OCI-LY7 (cell line): ENCODE measurements at regions not wholly inside any gene's neighbourhood (a gene's known extent, or its start where the extent isn't known, plus 50 kb on each side); places are given as distances from the start of the nearest gene placed in this dataset.

Experiments
- BruUV-seq: library from RNA; stranded (reverse); fragments of 400-500 nt; replicated peaks from 2 replicates; lab custom pipeline; 2021; lab: Mats Ljungman, UMichigan
- CTCF ChIA-PET: fragments of 300-600 bp; sonication (Branson Sonifier 250); formaldehyde crosslinking; loops from one replicate; lab custom pipeline; 2022; ENCODE audit warnings: antibody characterized with exemption; ENCODE audit not compliant: unreplicated experiment; lab: Charles Lee
- POLR2A ChIA-PET: fragments of 300-600 bp; sonication (Branson Sonifier 250); formaldehyde crosslinking; loops from one replicate; lab custom pipeline; 2022; ENCODE audit warnings: antibody characterized with exemption; lab: Charles Lee
- DNase-seq: peaks from one replicate; pipeline ENCODE4 v3.0.0-alpha.2; 2015; ENCODE audit warnings: low spot score
- H2AFZ ChIP-seq: fragments of 200-600 bp; sonication (generic), shearing (Covaris generic); 2 replicates; pipeline ENCODE4 v1.6.1; 2014; ENCODE audit warnings: mild to moderate bottlenecking, antibody characterized with exemption, low read length, moderate library complexity
- H3K27ac ChIP-seq: fragments of 200-600 bp; sonication (generic); 2 replicates; pipeline ENCODE4 v1.5.1; 2014; ENCODE audit warnings: mixed run types, low read depth, mild to moderate bottlenecking, moderate library complexity, low read length, inconsistent platforms; ENCODE audit not compliant: poor library complexity, severe bottlenecking
- H3K36me3 ChIP-seq: fragments of 200-600 bp; sonication (generic); 2 replicates; pipeline ENCODE4 v1.6.1; 2014; ENCODE audit warnings: mild to moderate bottlenecking, antibody characterized with exemption, low read length, moderate library complexity, mixed read lengths; ENCODE audit not compliant: insufficient read depth
- H3K4me1 ChIP-seq: fragments of 200-600 bp; sonication (generic); 2 replicates; pipeline ENCODE4 v1.5.1; 2014; ENCODE audit warnings: mild to moderate bottlenecking, low read length; ENCODE audit not compliant: insufficient read depth, poor library complexity, severe bottlenecking
- H3K4me2 ChIP-seq: fragments of 200-600 bp; sonication (generic); 2 replicates; pipeline ENCODE4 v1.6.1; 2014; ENCODE audit warnings: mild to moderate bottlenecking, low read length
- H3K4me3 ChIP-seq: fragments of 200-600 bp; sonication (generic); 2 replicates; pipeline ENCODE4 v1.5.1; 2014; ENCODE audit warnings: mild to moderate bottlenecking, low read depth, low read length; ENCODE audit not compliant: poor library complexity, severe bottlenecking
- H3K79me2 ChIP-seq: fragments of 200-600 bp; sonication (generic); 2 replicates; pipeline ENCODE4 v1.6.1; 2016; ENCODE audit warnings: low read depth, mild to moderate bottlenecking, low read length, moderate library complexity, mixed read lengths; ENCODE audit not compliant: insufficient read depth
- H3K9me2 ChIP-seq: fragments of 200-600 bp; sonication (generic); 2 replicates; pipeline ENCODE4 v1.6.1; 2016; ENCODE audit warnings: mild to moderate bottlenecking, low read length, mixed read lengths; ENCODE audit not compliant: insufficient read depth
- H3K9me3 ChIP-seq: fragments of 200-600 bp; sonication (generic); 2 replicates; pipeline ENCODE4 v1.6.1; 2014; ENCODE audit warnings: mild to moderate bottlenecking, mixed run types, low read length, mixed read lengths
- H4K20me1 ChIP-seq: fragments of 200-600 bp; sonication (generic); 2 replicates; pipeline ENCODE4 v1.6.1; 2014; ENCODE audit warnings: mild to moderate bottlenecking, antibody characterized with exemption, low read length, moderate library complexity, mixed read lengths; ENCODE audit not compliant: insufficient read depth
- CTCF ChIP-seq: fragments of 200-600 bp; sonication (generic); conservative IDR thresholded peaks from 2 replicates; pipeline ENCODE4 v1.5.1; 2014; ENCODE audit warnings: mild to moderate bottlenecking, antibody characterized with exemption, low read length, moderate library complexity, mixed read lengths
- EZH2phosphoT487 ChIP-seq: fragments of 200-600 bp; sonication (generic); IDR thresholded peaks from 2 replicates; pipeline ENCODE4 v1.6.1; 2018; ENCODE audit warnings: low read depth, borderline replicate concordance, mild to moderate bottlenecking, mixed run types, antibody characterized with exemption, low read length, moderate library complexity, mixed read lengths
- intact Hi-C: fragments of 100-400 bp; cut with micrococcal nuclease; formaldehyde crosslinking; loops from one replicate; pipeline ENCODE4 v1.10.0; 2022; ENCODE audit not compliant: unreplicated experiment

GRCh38 chr15:81484086-81484955 is 110.3 kb upstream of the TMC3 start:
- intact Hi-C loops = no loop called here
- H3K27ac ChIP-seq = no peak overlapping the region
- no TSS peak for BruUV-seq
- H3K36me3 ChIP-seq = no peaks in the 10 kb centered on the region
- H3K79me2 ChIP-seq = no peaks in the 10 kb centered on the region
- no peak overlapping the region for H3K4me2 ChIP-seq
- no peak for TF ChIP-seq EZH2phosphoT487
- TF ChIP-seq CTCF = no peak
- DNase-seq = no peak
- no peaks in the 10 kb centered on the region for H3K4me1 ChIP-seq
- no peaks in the 10 kb centered on the region for H3K9me2 ChIP-seq
- ChIA-PET POLR2A (no interaction called here), CTCF (interaction anchor here (0.6 kb wide), 1 partner anchor 562 kb away, joined by 3 read pairs; the partner anchor contains the start of gene MEX3B)
- H3K9me3 ChIP-seq = no peaks in the 10 kb centered on the region
- H3K4me3 ChIP-seq = no peak overlapping the region
- H2AFZ ChIP-seq = no peak overlapping the region
- H4K20me1 ChIP-seq = no peaks in the 10 kb centered on the region

- Histone ChIP-seq H3K9me3 (no peaks in the 10 kb centered on the region), H4K20me1 (no peaks in the 10 kb centered on the region), H3K36me3 (no peaks in the 10 kb centered on the region), H2AFZ (no peak overlapping the region), H3K9me2 (no peaks in the 10 kb centered on the region), H3K27ac (no peak overlapping the region), H3K4me3 (no peak overlapping the region), H3K79me2 (no peaks in the 10 kb centered on the region), H3K4me1 (no peaks in the 10 kb centered on the region), H3K4me2 (no peak overlapping the region)
- POLR2A ChIA-PET = no interaction called here
- BruUV-seq = no TSS peak
- intact Hi-C loops = no loop called here
- TF ChIP-seq EZH2phosphoT487 = no peak
- TF ChIP-seq CTCF = no peak
- CTCF ChIA-PET = no interaction called here
- no peak for DNase-seq
These were observed 109.5 kb upstream of the TMC3 start for GRCh38 chr15:81483496-81483895.

GRCh38 chr15:81481346-81481745 is 107.3 kb upstream of the TMC3 start:
- Histone ChIP-seq H3K4me2 (no peak overlapping the region), H3K36me3 (no peaks in the 10 kb centered on the region), H4K20me1 (no peaks in the 10 kb centered on the region), H2AFZ (no peak overlapping the region), H3K4me1 (no peaks in the 10 kb centered on the region), H3K79me2 (no peaks in the 10 kb centered on the region), H3K27ac (no peak overlapping the region), H3K9me2 (no peaks in the 10 kb centered on the region), H3K9me3 (no peaks in the 10 kb centered on the region), H3K4me3 (no peak overlapping the region)
- no TSS peak for BruUV-seq
- ChIA-PET POLR2A (no interaction called here), CTCF (no interaction called here)
- intact Hi-C loops = loop anchor here (2.0 kb wide), 2 partner anchors 207 to 565 kb away; partner anchors contain the start of gene MEX3B
- TF ChIP-seq CTCF = no peak
- TF ChIP-seq EZH2phosphoT487 = no peak
- no peak for DNase-seq
